HFFc6 (cell line): ENCODE measurements at regions not wholly inside any gene's neighbourhood (a gene's known extent, or its start where the extent isn't known, plus 50 kb on each side); places are given as distances from the start of the nearest gene placed in this dataset.

Source experiments
- DNase-seq: peaks from one replicate; pipeline ENCODE4 v3.0.0-alpha.2; 2018
- H3K27ac Mint-ChIP-seq: 2 replicates; pipeline ENCODE4 v1.8.0; 2020; ENCODE audit warnings: mild to moderate bottlenecking, mixed read lengths
- H3K27me3 Mint-ChIP-seq: 2 replicates; pipeline ENCODE4 v1.8.0; 2021; ENCODE audit warnings: mild to moderate bottlenecking, moderate library complexity, mixed read lengths; ENCODE audit not compliant: insufficient read depth
- H3K36me3 Mint-ChIP-seq: 2 replicates; pipeline ENCODE4 v1.8.0; 2021; ENCODE audit warnings: low read depth, mixed read lengths
- H3K4me1 Mint-ChIP-seq: 2 replicates; pipeline ENCODE4 v1.8.0; 2020; ENCODE audit warnings: low read depth, mixed read lengths
- H3K4me3 Mint-ChIP-seq: 2 replicates; pipeline ENCODE4 v1.8.0; 2020; ENCODE audit warnings: mild to moderate bottlenecking, moderate library complexity, mixed read lengths
- H3K9me3 Mint-ChIP-seq: 2 replicates; pipeline ENCODE4 v1.8.0; 2020; ENCODE audit warnings: mild to moderate bottlenecking, mixed read lengths
- TF ChIP-seq, protein P1 (sequence below): fragments of 200-600 bp; sonication (generic); IDR thresholded peaks from 2 replicates; pipeline ENCODE4 v1.5.0; 2021; ENCODE audit warnings: antibody characterized with exemption, mild to moderate bottlenecking

DNA sequence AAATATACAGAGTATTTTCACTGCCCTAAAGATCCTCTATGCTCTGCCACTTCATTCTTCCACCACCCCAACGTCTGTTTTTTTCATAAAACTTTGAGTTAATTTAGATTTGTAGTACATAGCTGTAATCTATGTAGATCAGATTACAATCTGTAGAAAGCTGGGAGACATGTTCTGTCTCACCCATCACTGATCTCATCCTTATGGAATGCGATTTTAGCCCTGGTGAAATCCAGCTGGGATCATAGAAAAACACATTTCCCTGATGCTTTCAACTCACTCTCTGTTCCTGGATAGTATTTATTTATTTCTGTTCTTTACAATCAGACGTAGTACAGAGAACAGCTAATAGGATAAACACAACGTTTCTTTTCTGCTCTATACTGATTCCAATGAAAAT lies 521.0 kb downstream of the KIF20B start:
- Mint-ChIP-seq H3K4me3 (no peak overlapping the region), H3K27ac (no peak overlapping the region), H3K9me3 (peaks cover 23% of the 10 kb centered on the region; the same call in 1 of the 2 replicates), H3K27me3 (0 out of 2 replicates have a peak, but pooled peaks cover 2% of the 10 kb centered on the region), H3K36me3 (no peaks in the 10 kb centered on the region), H3K4me1 (peaks cover 4% of the 10 kb centered on the region; the same call in 1 of the 2 replicates)
- DNase-seq: peak; percentile 12
- TF ChIP-seq, protein P1, sequence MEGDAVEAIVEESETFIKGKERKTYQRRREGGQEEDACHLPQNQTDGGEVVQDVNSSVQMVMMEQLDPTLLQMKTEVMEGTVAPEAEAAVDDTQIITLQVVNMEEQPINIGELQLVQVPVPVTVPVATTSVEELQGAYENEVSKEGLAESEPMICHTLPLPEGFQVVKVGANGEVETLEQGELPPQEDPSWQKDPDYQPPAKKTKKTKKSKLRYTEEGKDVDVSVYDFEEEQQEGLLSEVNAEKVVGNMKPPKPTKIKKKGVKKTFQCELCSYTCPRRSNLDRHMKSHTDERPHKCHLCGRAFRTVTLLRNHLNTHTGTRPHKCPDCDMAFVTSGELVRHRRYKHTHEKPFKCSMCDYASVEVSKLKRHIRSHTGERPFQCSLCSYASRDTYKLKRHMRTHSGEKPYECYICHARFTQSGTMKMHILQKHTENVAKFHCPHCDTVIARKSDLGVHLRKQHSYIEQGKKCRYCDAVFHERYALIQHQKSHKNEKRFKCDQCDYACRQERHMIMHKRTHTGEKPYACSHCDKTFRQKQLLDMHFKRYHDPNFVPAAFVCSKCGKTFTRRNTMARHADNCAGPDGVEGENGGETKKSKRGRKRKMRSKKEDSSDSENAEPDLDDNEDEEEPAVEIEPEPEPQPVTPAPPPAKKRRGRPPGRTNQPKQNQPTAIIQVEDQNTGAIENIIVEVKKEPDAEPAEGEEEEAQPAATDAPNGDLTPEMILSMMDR: no peak

GRCh38 chr10:90222939-90223338 lies 521.5 kb downstream of the KIF20B start:
- no peak for DNase-seq
- no peak overlapping the region for H3K4me3 Mint-ChIP-seq
- no peaks in the 10 kb centered on the region for H3K36me3 Mint-ChIP-seq
- H3K27ac Mint-ChIP-seq: no peak overlapping the region
- TF ChIP-seq, protein P1: no peak
- 0 out of 2 replicates have a peak, but pooled peaks cover 2% of the 10 kb centered on the region for H3K27me3 Mint-ChIP-seq
- peaks cover 4% of the 10 kb centered on the region; the same call in 1 of the 2 replicates for H3K4me1 Mint-ChIP-seq
- H3K9me3 Mint-ChIP-seq: peaks cover 22% of the 10 kb centered on the region; the same call in 1 of the 2 replicates

- Mint-ChIP-seq H3K9me3 (peaks cover 31% of the 10 kb centered on the region), H3K27ac (no peak overlapping the region), H3K4me1 (peaks cover 4% of the 10 kb centered on the region; the same call in 1 of the 2 replicates), H3K27me3 (0 out of 2 replicates have a peak, but pooled peaks cover 2% of the 10 kb centered on the region), H3K4me3 (no peak overlapping the region), H3K36me3 (no peaks in the 10 kb centered on the region)
- TF ChIP-seq, protein P1: no peak
- no peak for DNase-seq
Observed at GRCh38 chr10:90224791-90225566, 523.6 kb downstream of the KIF20B start.

- Mint-ChIP-seq H3K36me3 (no peaks in the 10 kb centered on the region), H3K27ac (no peak overlapping the region), H3K27me3 (0 out of 2 replicates have a peak, but pooled peaks cover 2% of the 10 kb centered on the region), H3K4me3 (no peak overlapping the region), H3K9me3 (peaks cover 36% of the 10 kb centered on the region), H3K4me1 (peaks cover 4% of the 10 kb centered on the region; the same call in 1 of the 2 replicates)
- no peak for DNase-seq
- TF ChIP-seq, protein P1: no peak
Observed at GRCh38 chr10:90226517-90226916, 525.1 kb downstream of the KIF20B start.

DNA sequence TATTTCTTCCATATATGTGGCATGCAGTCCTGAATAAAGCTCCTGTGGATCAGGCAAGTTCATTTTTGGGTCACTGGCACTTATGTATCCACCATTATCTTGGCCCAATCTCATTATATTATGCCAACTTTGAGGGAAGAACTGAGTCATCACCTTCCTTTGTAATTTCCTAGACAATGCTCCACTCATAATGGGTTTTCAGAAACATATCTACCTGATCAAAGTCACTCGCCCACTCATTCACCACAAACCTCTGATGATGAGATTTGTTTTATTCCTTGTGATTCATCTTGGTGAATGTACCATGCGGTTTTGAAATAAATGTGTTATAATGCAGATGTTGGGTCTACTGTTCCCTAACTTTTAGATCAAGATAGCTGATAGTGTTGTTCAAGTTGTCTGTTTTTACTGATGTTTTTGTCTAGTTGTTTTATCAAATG lies 525.8 kb downstream of the KIF20B start:
- TF ChIP-seq, protein P1: no peak
- Mint-ChIP-seq H3K36me3 (no peaks in the 10 kb centered on the region), H3K27me3 (0 out of 2 replicates have a peak, but pooled peaks cover 2% of the 10 kb centered on the region), H3K27ac (no peak overlapping the region), H3K4me1 (peaks cover 4% of the 10 kb centered on the region; the same call in 1 of the 2 replicates), H3K4me3 (no peak overlapping the region), H3K9me3 (peaks cover 40% of the 10 kb centered on the region)
- DNase-seq: no peak
